Stromal cell of bone marrow (primary cell): ENCODE measurements at regions not wholly inside any gene's neighbourhood (a gene's known extent, or its start where the extent isn't known, plus 50 kb on each side); places are given as distances from the start of the nearest gene placed in this dataset.
"Not testable (repeated sequence)": the region's sequence is repeated elsewhere in the genome, so short reads cannot be mapped to it uniquely, and the experiment has no call there.

Experiments
- DNase-seq: peaks from one replicate; pipeline ENCODE4 v3.0.0-alpha.2; 2012; ENCODE audit warnings: low read depth

- no peak for DNase-seq
Measured at GRCh38 chr7:86012971-86013370, 630.7 kb upstream of the GRM3 start.

- DNase-seq = no peak
Measured at GRCh38 chr7:86008898-86009297, 634.8 kb upstream of the GRM3 start.

GRCh38 chr7:86006909-86007308, 636.8 kb upstream of the GRM3 start:
- no peak for DNase-seq

- no peak for DNase-seq
Measured at GRCh38 chr7:86002858-86003257, 640.9 kb upstream of the GRM3 start.

- no peak for DNase-seq
Measured at GRCh38 chr7:85997515-85997914, 646.2 kb upstream of the GRM3 start.

GRCh38 chr7:85995101-85995500, 648.6 kb upstream of the GRM3 start:
- no peak for DNase-seq

GRCh38 chr7:85980740-85981139, 663.0 kb upstream of the GRM3 start:
- DNase-seq = no peak

GRCh38 chr7:85974176-85974575, 669.5 kb upstream of the GRM3 start:
- no peak for DNase-seq

GRCh38 chr7:85972504-85973141, 671.1 kb upstream of the GRM3 start:
- no peak for DNase-seq

- no peak for DNase-seq
Measured at GRCh38 chr7:85954961-85955360, 688.7 kb upstream of the GRM3 start.

GRCh38 chr7:85950871-85951270, 692.8 kb upstream of the GRM3 start:
- DNase-seq = no peak

GRCh38 chr7:85950418-85950817, 693.3 kb upstream of the GRM3 start:
- DNase-seq = no peak

- no peak for DNase-seq
Measured at GRCh38 chr7:85947767-85948166, 695.9 kb upstream of the GRM3 start.

- no peak for DNase-seq
Measured at GRCh38 chr7:85940798-85941197, 702.9 kb upstream of the GRM3 start.

- DNase-seq = no peak
Measured at GRCh38 chr7:85931919-85932318, 711.8 kb upstream of the GRM3 start.

- no peak for DNase-seq
Measured at GRCh38 chr7:85928500-85928899, 715.2 kb upstream of the GRM3 start.

GRCh38 chr7:85927226-85927625, 716.5 kb upstream of the GRM3 start:
- DNase-seq = no peak

GRCh38 chr7:85924062-85924461, 719.6 kb upstream of the GRM3 start:
- DNase-seq = no peak

- no peak for DNase-seq
Measured at GRCh38 chr7:85916016-85916415, 727.7 kb upstream of the GRM3 start.

GRCh38 chr7:85914437-85914836, 727.6 kb upstream of the SEMA3D start:
- no peak for DNase-seq

- DNase-seq = no peak
Measured at GRCh38 chr7:85908051-85908450, 721.2 kb upstream of the SEMA3D start.

GRCh38 chr7:85897967-85898366, 711.1 kb upstream of the SEMA3D start:
- no peak for DNase-seq

- no peak for DNase-seq
Measured at GRCh38 chr7:85896531-85896930, 709.7 kb upstream of the SEMA3D start.

- no peak for DNase-seq
Measured at GRCh38 chr7:85895835-85896234, 709.0 kb upstream of the SEMA3D start.

GRCh38 chr7:85891900-85892299, 705.0 kb upstream of the SEMA3D start:
- not testable (repeated sequence) for DNase-seq
